GM18868 (cell line): ENCODE measurements at regions not wholly inside any gene's neighbourhood (a gene's known extent, or its start where the extent isn't known, plus 50 kb on each side); places are given as distances from the start of the nearest gene placed in this dataset.

Experiments
- ATAC-seq: cut with Tn5 transposase; IDR thresholded peaks from one replicate; pipeline ENCODE4 v1.9.1; 2021; ENCODE audit warnings: mild to moderate bottlenecking, moderate library complexity; ENCODE audit not compliant: unreplicated experiment

GRCh38 chr6:127641905-127642304 lies 64.9 kb downstream of the C6orf58 start:
- ATAC-seq: peak; percentile 89
